GM12873 (cell line): ENCODE measurements at regions not wholly inside any gene's neighbourhood (a gene's known extent, or its start where the extent isn't known, plus 50 kb on each side); places are given as distances from the start of the nearest gene placed in this dataset.

Experiments used
- TF ChIP-seq, protein P1 (sequence below): IDR thresholded peaks from 2 replicates; pipeline ENCODE4 v1.5.1; 2012; ENCODE audit warnings: low read depth, mild to moderate bottlenecking, moderate library complexity, low read length, control low read depth; ENCODE audit not compliant: insufficient read depth; ENCODE audit errors: missing control alignments

DNA sequence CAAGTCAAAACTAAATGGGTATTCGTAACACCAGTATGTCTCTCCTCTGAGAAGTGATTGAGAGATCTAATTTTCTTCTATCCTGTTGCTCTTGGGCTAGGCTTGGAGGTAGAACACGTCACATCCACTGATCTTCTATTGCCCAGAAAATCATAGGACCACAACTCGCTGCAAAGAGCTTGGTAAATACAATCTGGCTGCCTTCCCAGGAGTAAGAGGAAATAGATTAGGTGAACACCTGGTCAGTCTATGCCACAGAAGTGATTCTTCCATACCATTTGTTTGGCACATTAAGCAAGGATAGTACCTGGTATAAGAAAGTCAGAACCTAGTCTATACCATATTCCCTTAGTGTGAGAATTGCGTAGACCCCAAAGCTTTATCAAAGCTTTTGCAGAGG lies 129.3 kb upstream of the PHYHIPL start:
- TF ChIP-seq, protein P1, sequence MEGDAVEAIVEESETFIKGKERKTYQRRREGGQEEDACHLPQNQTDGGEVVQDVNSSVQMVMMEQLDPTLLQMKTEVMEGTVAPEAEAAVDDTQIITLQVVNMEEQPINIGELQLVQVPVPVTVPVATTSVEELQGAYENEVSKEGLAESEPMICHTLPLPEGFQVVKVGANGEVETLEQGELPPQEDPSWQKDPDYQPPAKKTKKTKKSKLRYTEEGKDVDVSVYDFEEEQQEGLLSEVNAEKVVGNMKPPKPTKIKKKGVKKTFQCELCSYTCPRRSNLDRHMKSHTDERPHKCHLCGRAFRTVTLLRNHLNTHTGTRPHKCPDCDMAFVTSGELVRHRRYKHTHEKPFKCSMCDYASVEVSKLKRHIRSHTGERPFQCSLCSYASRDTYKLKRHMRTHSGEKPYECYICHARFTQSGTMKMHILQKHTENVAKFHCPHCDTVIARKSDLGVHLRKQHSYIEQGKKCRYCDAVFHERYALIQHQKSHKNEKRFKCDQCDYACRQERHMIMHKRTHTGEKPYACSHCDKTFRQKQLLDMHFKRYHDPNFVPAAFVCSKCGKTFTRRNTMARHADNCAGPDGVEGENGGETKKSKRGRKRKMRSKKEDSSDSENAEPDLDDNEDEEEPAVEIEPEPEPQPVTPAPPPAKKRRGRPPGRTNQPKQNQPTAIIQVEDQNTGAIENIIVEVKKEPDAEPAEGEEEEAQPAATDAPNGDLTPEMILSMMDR = no peak

DNA sequence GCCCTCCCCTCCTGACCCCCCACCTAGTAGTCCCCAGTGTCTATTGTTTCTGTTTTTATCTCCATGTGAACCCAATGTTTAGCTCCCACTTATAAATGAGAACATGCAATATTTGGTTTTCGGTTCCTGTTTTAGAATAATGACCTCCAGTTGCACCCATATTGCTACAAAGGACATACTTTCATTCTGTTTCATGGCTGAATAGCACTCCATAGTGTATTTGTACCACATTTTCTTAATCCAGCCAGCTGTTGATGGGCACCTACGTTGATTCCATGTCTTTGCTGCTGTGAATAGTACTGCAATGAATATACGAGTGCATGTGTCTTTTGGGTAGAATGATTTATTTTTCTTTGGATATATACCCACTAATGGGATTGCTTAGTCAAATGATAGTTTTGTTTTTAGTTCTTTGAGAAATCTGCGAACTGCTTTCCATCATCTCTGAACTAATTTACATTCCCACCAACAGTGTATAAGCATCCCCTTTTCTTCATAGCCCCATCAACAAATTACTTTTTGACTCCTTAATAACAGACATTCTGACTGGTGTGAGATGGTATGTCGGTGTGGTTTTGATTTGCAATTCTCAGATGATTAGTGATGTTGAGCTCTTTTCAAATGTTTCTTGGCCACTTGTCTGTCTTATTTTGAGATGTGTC lies 128.4 kb upstream of the PHYHIPL start:
- TF ChIP-seq, protein P1 = no peak

DNA sequence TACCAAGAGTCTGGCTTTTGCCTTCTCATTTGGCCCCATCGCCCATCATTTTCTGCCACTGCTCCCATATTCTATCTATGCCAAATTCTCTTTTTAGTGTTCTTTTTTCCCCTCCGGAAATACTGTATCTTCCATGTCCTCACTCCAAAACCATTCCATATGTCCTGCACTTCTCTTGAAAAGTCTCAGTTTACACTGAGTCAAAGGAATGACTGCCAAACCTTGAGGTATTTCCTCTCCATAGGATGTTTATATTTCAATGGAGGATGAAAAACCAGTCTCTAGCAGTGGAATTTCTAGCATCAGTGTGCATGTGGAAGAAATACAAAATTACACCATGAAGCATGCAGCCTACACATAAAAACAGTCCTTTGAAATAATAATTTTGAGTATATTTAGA lies 121.4 kb upstream of the PHYHIPL start:
- TF ChIP-seq, protein P1 = no peak

DNA sequence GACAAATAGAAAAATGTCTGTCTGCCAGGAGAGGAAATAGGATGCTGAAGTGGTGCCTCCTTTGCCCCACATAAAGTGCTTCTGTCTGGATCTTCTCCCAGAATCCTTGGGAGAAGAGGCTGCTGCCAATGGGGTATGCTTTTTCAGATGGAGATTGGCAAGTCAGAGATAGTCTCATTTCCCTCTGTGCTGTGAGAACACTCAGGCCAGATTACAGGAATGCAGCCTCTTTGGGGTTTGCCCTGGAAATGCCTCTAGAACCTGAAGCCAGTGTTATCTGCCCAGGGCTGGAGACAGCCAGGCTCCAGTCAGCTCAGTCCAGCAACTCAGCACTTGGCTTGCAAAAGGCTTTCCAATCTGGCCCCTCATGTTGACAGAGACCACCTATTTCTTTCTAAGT lies 119.1 kb upstream of the PHYHIPL start:
- TF ChIP-seq, protein P1 = no peak

DNA sequence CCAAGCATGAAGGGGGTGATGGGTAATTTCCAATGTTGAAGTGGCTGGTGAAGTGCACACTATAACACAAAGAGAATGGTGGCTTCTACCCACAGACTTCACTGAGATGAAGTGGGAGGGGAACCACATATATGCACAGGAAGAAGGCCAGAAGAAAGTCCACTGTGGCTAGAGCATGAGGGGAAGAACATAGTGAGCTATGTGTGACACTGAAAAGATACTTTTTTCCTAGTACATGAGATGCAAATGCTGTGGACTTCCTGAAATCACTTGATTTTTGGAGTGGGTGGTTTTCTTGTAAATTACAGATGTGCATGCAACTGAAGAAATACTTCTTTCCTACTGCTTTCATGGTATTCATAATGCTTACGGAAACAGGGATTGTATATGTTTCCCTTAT lies 115.6 kb upstream of the PHYHIPL start:
- TF ChIP-seq, protein P1 = no peak

DNA sequence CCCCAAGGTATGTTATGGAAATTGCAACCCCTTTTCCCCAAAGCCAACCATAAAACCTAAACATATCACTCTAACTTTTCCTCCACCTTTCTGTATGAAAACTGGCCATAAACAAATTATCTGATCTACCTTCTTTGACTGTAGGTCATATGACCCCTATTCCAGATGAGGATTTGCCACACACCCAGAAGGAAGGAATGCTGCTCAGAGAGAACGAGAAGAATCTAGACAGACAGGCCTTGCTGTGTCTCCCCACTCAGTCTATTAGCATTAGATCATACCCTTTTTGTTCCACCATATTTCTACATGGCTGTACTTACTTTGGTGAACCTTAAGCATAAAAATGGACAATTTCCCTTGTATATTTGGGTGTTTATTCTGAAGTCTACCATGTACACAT lies 113.0 kb upstream of the PHYHIPL start:
- TF ChIP-seq, protein P1 = no peak

DNA sequence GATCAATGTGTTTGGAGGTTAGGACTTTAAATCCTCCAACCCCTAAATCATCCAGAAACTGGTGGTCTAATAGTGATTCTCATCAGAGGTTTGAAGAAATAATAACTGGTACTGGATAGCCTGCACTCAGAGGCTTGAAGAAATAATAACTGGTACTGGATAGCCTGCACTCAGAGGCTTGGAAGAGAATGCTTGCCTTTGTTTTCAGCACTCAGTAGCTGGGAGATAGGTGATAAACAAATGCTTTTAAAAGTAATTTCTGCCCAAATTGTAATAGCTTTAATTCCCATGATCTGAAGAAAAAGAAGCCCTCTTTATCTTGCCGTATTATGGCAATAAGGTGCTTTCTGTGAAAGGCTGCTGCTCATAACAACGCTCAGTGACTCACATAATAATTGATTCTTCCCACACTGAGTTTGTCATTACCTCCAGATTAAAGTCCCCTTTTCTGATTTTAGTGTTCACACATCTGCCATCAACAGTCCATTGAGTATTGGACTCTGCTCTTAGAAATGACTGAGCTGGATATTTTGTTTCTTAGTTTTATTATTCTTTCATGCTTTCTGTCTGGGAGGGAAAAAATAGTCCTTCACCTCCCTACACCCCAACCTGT lies 112.3 kb upstream of the PHYHIPL start:
- TF ChIP-seq, protein P1 = no peak
